HAP-1 (cell line): ENCODE measurements at regions not wholly inside any gene's neighbourhood (a gene's known extent, or its start where the extent isn't known, plus 50 kb on each side); places are given as distances from the start of the nearest gene placed in this dataset.
A peak's percentile ranks its signal among the peaks of the same experiment; 100 is the strongest.

Experiments
- DNase-seq, 2 experiments: peaks; one replicate each; pipeline ENCODE4 v3.0.0-alpha.2; 2016 to 2020; ENCODE audit warnings: low spot score in 2 of 2
- H3K27me3 ChIP-seq: fragments of 250-450 bp; sonication (Bioruptor Pico); 2 replicates; pipeline ENCODE4 v1.5.1; 2020; ENCODE audit warnings: low read depth, mild to moderate bottlenecking, moderate library complexity
- H3K36me3 ChIP-seq: fragments of 250-450 bp; sonication (Bioruptor Pico); replicated peaks from 2 replicates; pipeline ENCODE4 v1.5.1; 2020; ENCODE audit warnings: mild to moderate bottlenecking
- H3K4me1 ChIP-seq: fragments of 250-450 bp; sonication (Bioruptor Pico); 2 replicates; pipeline ENCODE4 v1.5.1; 2020; ENCODE audit warnings: mild to moderate bottlenecking
- H3K4me3 ChIP-seq: fragments of 250-450 bp; sonication (Bioruptor Pico); 2 replicates; pipeline ENCODE4 v1.5.1; 2020; ENCODE audit warnings: mild to moderate bottlenecking, moderate library complexity
- H3K9me3 ChIP-seq: fragments of 250-450 bp; sonication (Bioruptor Pico); 2 replicates; pipeline ENCODE4 v1.5.1; 2020; ENCODE audit warnings: mild to moderate bottlenecking, moderate library complexity
- in situ Hi-C: fragments of 300-500 bp; cut with MboI; formaldehyde crosslinking; loops from 3 replicates; pipeline ENCODE4 v1.14.3; 2020; ENCODE audit warnings: low sequenced_read_pairs, inconsistent platforms, mixed read lengths

GRCh38 chr3:110459021-110459420 lies 612.6 kb upstream of the NECTIN3 start:
- Histone ChIP-seq H3K9me3 (no peaks in the 10 kb centered on the region), H3K36me3 (no peaks in the 10 kb centered on the region), H3K4me3 (no peak overlapping the region), H3K27me3 (no peaks in the 10 kb centered on the region), H3K4me1 (no peaks in the 10 kb centered on the region)
- no peak for DNase-seq
- in situ Hi-C loops, result no loop called here

DNA sequence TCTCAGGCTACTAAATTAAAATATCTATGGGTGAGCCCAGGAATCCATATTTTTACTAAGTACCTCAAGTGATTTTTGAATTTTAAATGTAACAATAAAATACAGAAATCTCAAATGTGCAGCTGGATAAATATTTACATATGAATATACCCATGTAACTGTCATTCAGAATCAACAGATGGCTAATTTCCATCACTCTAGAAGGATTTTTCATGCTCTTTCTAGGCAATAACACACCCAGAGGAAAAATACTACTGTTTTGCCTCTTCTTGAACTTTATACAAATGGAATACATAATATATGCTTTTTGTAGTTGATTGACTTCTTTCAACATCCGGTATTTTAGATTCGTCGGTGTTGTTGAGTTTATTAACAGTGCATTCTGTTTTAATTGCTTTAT lies 601.3 kb upstream of the NECTIN3 start:
- Histone ChIP-seq H3K36me3 (no peaks in the 10 kb centered on the region), H3K9me3 (no peaks in the 10 kb centered on the region), H3K4me3 (no peak overlapping the region), H3K4me1 (no peaks in the 10 kb centered on the region; the same call in 1 of the 2 replicates), H3K27me3 (no peaks in the 10 kb centered on the region)
- DNase-seq, result peak in 1 of 2 experiments; percentile 27
- in situ Hi-C loops, result no loop called here

- in situ Hi-C loops, result no loop called here
- DNase-seq, result no peak
- H3K27me3 ChIP-seq, result no peaks in the 10 kb centered on the region
- H3K4me1 ChIP-seq, result no peaks in the 10 kb centered on the region; the same call in 1 of the 2 replicates
- no peak overlapping the region for H3K4me3 ChIP-seq
- no peaks in the 10 kb centered on the region for H3K36me3 ChIP-seq
- H3K9me3 ChIP-seq, result no peaks in the 10 kb centered on the region
These were observed 598.2 kb upstream of the NECTIN3 start for GRCh38 chr3:110473405-110473804.

DNA sequence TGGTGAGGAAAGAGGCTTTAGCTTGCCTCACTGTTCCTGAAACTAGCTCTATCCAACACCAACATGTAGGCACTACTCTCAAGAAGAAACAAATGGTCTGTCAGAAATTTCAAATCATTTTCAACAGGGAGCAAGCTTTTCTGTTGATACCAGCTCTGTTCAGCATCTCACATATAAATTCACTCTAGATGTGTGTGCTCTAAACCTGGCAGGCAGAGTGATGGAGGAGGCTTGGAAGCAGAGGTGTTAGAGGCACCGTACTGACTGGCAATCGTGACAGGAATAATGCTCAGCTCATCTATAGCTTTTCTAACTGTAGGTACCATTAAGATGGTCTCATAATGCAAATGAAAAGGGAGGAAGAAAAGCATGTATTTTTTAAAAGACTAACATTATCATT lies 597.2 kb upstream of the NECTIN3 start:
- Histone ChIP-seq H3K36me3 (no peaks in the 10 kb centered on the region), H3K4me1 (no peaks in the 10 kb centered on the region; the same call in 1 of the 2 replicates), H3K27me3 (no peaks in the 10 kb centered on the region), H3K9me3 (no peaks in the 10 kb centered on the region), H3K4me3 (no peak overlapping the region)
- no peak for DNase-seq
- in situ Hi-C loops, result no loop called here

DNA sequence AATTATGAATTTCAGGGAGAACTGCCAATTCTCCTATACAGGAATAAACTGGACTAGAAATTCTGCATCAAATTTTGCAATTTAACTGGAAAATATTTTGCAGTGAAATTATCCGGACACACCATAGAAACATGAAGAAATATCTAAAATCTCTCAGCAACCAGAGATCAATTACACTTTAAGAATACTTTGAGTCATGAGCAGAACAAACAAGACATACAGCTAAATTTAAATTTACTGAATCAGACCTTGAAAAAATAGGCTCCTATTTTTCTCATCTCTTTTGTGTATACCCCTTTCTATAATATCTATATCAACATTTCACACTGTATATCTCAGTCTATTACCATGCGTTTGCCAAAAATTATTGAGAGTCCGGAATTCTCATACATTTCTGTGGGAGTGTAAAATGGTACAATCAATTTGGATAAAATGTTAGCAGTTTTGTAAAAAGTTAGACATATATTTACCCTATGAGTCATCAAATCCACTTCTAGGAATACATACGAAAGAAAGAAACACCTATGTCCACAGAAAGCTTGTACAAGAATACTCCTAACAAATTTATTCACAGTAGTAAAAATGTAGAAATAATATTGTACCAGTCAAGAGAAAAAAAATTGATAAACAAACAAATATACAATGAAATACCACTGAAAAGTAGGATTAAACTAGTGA lies 593.1 kb upstream of the NECTIN3 start:
- Histone ChIP-seq H3K27me3 (no peaks in the 10 kb centered on the region), H3K4me3 (no peak overlapping the region), H3K36me3 (no peaks in the 10 kb centered on the region), H3K4me1 (no peaks in the 10 kb centered on the region), H3K9me3 (peaks cover 3% of the 10 kb centered on the region; the same call in 1 of the 2 replicates)
- DNase-seq, result no peak
- in situ Hi-C loops, result no loop called here

DNA sequence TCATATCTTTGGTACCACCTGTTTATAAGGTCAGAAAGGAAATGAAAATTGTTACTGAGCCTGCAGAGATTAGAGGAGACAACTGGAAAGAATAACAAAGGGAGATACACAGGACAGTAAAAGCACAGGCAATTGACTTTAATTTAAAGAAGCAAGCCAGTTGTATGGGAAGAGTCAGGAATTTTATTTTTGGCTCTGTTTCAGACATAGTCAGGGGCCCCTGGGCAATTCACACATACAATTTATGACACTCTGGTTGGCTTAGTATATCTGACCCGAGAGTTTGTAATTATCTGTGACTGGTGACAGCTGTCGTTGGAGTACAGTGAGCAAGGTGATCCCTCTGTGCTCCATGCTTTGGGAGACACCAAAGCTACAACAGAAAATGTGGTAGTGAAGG lies 591.9 kb upstream of the NECTIN3 start:
- in situ Hi-C loops, result no loop called here
- no peak overlapping the region for H3K4me3 ChIP-seq
- H3K4me1 ChIP-seq, result no peaks in the 10 kb centered on the region
- no peaks in the 10 kb centered on the region for H3K36me3 ChIP-seq
- DNase-seq, result no peak
- peaks cover 3% of the 10 kb centered on the region; the same call in 1 of the 2 replicates for H3K9me3 ChIP-seq
- no peaks in the 10 kb centered on the region for H3K27me3 ChIP-seq

- no peaks in the 10 kb centered on the region for H3K27me3 ChIP-seq
- in situ Hi-C loops, result no loop called here
- no peaks in the 10 kb centered on the region for H3K4me1 ChIP-seq
- no peak overlapping the region for H3K4me3 ChIP-seq
- H3K36me3 ChIP-seq, result no peaks in the 10 kb centered on the region
- DNase-seq, result no peak
- H3K9me3 ChIP-seq, result peaks cover 3% of the 10 kb centered on the region; the same call in 1 of the 2 replicates
These were observed 586.2 kb upstream of the NECTIN3 start for GRCh38 chr3:110485389-110485788.

DNA sequence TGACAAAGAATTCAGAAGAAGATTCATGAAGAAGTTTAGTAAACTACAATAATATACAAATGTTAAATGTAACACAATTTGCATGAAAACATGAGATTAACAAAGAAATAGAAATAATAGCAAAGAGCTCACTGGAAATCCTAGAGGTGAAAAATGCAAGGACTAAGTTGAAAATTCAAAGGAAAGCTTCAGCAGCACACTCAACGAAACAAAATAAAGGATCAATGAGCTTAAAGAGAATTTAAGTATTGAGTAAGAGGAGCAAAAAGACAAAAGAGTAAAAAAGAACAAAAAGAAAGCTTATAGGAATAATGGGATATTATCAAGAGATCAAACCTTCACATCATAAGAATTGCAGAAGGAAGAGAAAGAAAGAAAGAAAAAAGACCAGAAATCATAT lies 583.8 kb upstream of the NECTIN3 start:
- Histone ChIP-seq H3K36me3 (no peaks in the 10 kb centered on the region), H3K27me3 (no peaks in the 10 kb centered on the region), H3K9me3 (peaks cover 1% of the 10 kb centered on the region; the same call in 1 of the 2 replicates), H3K4me3 (no peak overlapping the region), H3K4me1 (no peaks in the 10 kb centered on the region)
- in situ Hi-C loops, result no loop called here
- DNase-seq, result no peak

- DNase-seq, result no peak
- no peaks in the 10 kb centered on the region for H3K4me1 ChIP-seq
- H3K36me3 ChIP-seq, result no peaks in the 10 kb centered on the region
- H3K9me3 ChIP-seq, result no peaks in the 10 kb centered on the region
- in situ Hi-C loops, result no loop called here
- no peaks in the 10 kb centered on the region for H3K27me3 ChIP-seq
- no peak overlapping the region for H3K4me3 ChIP-seq
These were observed 580.2 kb upstream of the NECTIN3 start for GRCh38 chr3:110491413-110491812.

DNA sequence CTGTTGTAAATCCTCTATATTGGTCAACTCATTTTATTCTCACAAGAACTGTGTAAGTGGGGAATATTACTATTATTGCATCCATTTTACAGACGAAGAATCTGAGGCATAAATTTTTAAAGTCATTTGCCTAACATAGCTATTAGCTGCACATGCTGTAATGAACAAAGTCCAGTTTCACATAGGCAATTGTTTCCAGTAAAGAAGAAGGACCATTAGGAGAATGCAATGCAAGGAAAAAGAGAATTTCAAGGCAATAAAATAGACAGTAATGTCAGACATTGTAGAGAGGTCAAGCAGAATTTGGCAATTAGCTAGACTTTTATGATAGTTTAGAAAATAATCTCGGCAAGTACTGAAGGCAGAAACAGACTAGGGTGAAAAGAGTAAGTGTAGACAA lies 578.7 kb upstream of the NECTIN3 start:
- no peak for DNase-seq

GRCh38 chr3:110493438-110494092 lies 578.1 kb upstream of the NECTIN3 start:
- Histone ChIP-seq H3K4me3 (no peak overlapping the region), H3K36me3 (no peaks in the 10 kb centered on the region), H3K9me3 (no peaks in the 10 kb centered on the region), H3K4me1 (no peaks in the 10 kb centered on the region), H3K27me3 (no peaks in the 10 kb centered on the region)
- in situ Hi-C loops, result no loop called here
- DNase-seq, result no peak

More for the DNA sequence above, 578.7 kb upstream of the NECTIN3 start:
- no peak overlapping the region for H3K4me3 ChIP-seq
- H3K27me3 ChIP-seq, result no peaks in the 10 kb centered on the region
- no peaks in the 10 kb centered on the region for H3K4me1 ChIP-seq
- no peaks in the 10 kb centered on the region for H3K36me3 ChIP-seq
- no peaks in the 10 kb centered on the region for H3K9me3 ChIP-seq
- in situ Hi-C loops, result no loop called here

GRCh38 chr3:110494093-110494490 lies 577.5 kb upstream of the NECTIN3 start:
- no peaks in the 10 kb centered on the region for H3K4me1 ChIP-seq
- H3K36me3 ChIP-seq, result no peaks in the 10 kb centered on the region
- no peak overlapping the region for H3K4me3 ChIP-seq
- in situ Hi-C loops, result no loop called here
- H3K9me3 ChIP-seq, result no peaks in the 10 kb centered on the region
- no peaks in the 10 kb centered on the region for H3K27me3 ChIP-seq
- DNase-seq, result no peak

DNA sequence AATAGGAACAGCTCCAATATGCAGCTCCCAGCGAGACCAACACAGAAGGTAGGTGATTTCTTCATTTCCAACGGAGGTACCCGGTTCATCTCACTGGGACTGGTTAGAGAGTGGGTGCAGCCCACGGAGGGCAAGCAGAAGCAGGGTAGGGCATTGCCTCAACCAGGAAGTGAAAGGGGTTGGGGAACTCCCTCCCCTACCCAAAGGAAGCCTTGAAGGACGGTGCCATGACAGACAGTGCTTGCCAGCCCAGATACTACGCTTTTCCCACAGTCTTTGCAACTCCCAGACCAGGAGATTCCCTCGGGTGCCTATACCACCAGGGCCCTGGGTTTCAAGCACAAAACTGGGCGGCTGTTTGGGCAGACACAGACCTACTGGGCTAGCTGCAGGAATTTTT lies 576.9 kb upstream of the NECTIN3 start:
- H3K9me3 ChIP-seq, result no peaks in the 10 kb centered on the region
- DNase-seq, result no peak
- H3K4me1 ChIP-seq, result no peaks in the 10 kb centered on the region
- H3K27me3 ChIP-seq, result no peaks in the 10 kb centered on the region
- in situ Hi-C loops, result no loop called here
- H3K36me3 ChIP-seq, result no peaks in the 10 kb centered on the region
- no peak overlapping the region for H3K4me3 ChIP-seq

- in situ Hi-C loops, result no loop called here
- DNase-seq, result no peak
- Histone ChIP-seq H3K4me1 (no peaks in the 10 kb centered on the region), H3K36me3 (no peaks in the 10 kb centered on the region), H3K27me3 (no peaks in the 10 kb centered on the region), H3K4me3 (no peak overlapping the region), H3K9me3 (no peaks in the 10 kb centered on the region)
These were observed 576.3 kb upstream of the NECTIN3 start for GRCh38 chr3:110495201-110495927.
